Fibroblast of mammary gland (primary cell): ENCODE measurements at regions not wholly inside any gene's neighbourhood (a gene's known extent, or its start where the extent isn't known, plus 50 kb on each side); places are given as distances from the start of the nearest gene placed in this dataset.

Source experiments
- DNase-seq: peaks from one replicate; pipeline ENCODE4 v3.0.0-alpha.2; 2010; ENCODE audit warnings: low read depth
- H3K4me3 ChIP-seq: 2 replicates; pipeline ENCODE4 v1.5.1; 2011; ENCODE audit warnings: low read depth, mild to moderate bottlenecking, low read length, moderate library complexity; ENCODE audit not compliant: control insufficient read depth
- CTCF ChIP-seq: conservative IDR thresholded peaks from 2 replicates; pipeline ENCODE4 v1.5.1; 2011; ENCODE audit warnings: low read depth, low read length, inconsistent platforms; ENCODE audit not compliant: control insufficient read depth, insufficient read depth

- no peak for TF ChIP-seq CTCF
- no peak overlapping the region for H3K4me3 ChIP-seq
- DNase-seq = no peak
Measured at GRCh38 chr22:47379037-47379436, 616.6 kb downstream of the TBC1D22A start.

- no peak overlapping the region for H3K4me3 ChIP-seq
- no peak for TF ChIP-seq CTCF
- DNase-seq = no peak
Measured at GRCh38 chr22:47377926-47378560, 615.6 kb downstream of the TBC1D22A start.

- no peak overlapping the region for H3K4me3 ChIP-seq
- DNase-seq = no peak
- TF ChIP-seq CTCF = no peak
Measured at GRCh38 chr22:47376901-47377505, 614.6 kb downstream of the TBC1D22A start.

GRCh38 chr22:47376322-47376700, 613.9 kb downstream of the TBC1D22A start:
- H3K4me3 ChIP-seq = no peak overlapping the region
- DNase-seq = no peak
- no peak for TF ChIP-seq CTCF

- no peak overlapping the region for H3K4me3 ChIP-seq
- TF ChIP-seq CTCF = no peak
- no peak for DNase-seq
Measured at GRCh38 chr22:47375621-47376321, 613.3 kb downstream of the TBC1D22A start.

- TF ChIP-seq CTCF = no peak
- no peak overlapping the region for H3K4me3 ChIP-seq
- DNase-seq = no peak
Measured at GRCh38 chr22:47374901-47375575, 612.6 kb downstream of the TBC1D22A start.
